ENCODE measurements at regions not wholly inside any gene's neighbourhood (a gene's known extent, or its start where the extent isn't known, plus 50 kb on each side); places are given as distances from the start of the nearest gene placed in this dataset.

DNA sequence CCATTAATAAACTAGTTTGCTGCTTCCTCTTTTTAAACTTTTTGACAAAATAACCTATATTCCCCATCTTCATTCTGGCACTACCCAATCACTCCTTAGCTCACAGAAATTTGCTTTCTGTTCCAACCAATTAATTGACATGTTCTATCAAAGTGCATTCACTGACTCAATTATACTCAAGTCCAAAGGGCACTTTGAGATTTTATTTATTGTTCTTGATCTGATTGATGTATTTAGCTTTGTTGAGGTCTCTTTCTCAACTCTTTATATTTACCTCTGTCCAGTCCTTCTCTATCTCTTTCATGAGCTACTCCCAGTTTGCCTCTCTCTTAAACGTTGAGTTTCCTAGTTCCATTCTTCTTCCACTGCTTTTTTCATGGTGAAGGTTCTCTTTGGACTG, 104.4 kb upstream of the TENT5A start:
- Mint-ChIP-seq H3K4me1 (peaks cover 7% of the 10 kb centered on the region), H3K27ac (no peak overlapping the region), H3K4me3 (no peak overlapping the region), H3K27me3 (ENCODE audit: low read depth) (no peaks in the 10 kb centered on the region), H3K9me3 (no peaks in the 10 kb centered on the region), H3K36me3 (ENCODE audit: low read depth) (no peaks in the 10 kb centered on the region)
- TF ChIP-seq, protein P1, sequence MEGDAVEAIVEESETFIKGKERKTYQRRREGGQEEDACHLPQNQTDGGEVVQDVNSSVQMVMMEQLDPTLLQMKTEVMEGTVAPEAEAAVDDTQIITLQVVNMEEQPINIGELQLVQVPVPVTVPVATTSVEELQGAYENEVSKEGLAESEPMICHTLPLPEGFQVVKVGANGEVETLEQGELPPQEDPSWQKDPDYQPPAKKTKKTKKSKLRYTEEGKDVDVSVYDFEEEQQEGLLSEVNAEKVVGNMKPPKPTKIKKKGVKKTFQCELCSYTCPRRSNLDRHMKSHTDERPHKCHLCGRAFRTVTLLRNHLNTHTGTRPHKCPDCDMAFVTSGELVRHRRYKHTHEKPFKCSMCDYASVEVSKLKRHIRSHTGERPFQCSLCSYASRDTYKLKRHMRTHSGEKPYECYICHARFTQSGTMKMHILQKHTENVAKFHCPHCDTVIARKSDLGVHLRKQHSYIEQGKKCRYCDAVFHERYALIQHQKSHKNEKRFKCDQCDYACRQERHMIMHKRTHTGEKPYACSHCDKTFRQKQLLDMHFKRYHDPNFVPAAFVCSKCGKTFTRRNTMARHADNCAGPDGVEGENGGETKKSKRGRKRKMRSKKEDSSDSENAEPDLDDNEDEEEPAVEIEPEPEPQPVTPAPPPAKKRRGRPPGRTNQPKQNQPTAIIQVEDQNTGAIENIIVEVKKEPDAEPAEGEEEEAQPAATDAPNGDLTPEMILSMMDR (IDR thresholded peaks at IDR 0.05; ENCODE audit: unreplicated experiment in 3 of 3) = no peak

DNA sequence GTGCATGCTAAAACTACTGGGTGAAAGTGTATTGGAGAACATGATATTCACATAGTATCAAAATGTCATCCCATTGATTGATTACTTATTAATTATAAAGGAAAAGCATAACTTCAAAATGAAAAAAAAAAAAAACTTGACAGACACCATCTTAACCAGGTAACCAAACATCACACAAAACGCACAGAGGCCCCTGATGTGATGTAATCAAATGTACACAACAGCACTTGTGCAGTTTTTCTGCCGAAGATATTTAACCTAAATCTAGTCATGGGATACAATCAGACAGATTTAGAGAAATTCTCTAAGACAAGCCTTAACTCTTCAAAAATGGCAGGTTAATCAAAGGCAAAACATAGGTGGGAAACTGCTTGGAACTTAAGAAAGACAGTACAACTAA, 102.0 kb upstream of the TENT5A start:
- H3K9me3 Mint-ChIP-seq = no peaks in the 10 kb centered on the region
- TF ChIP-seq, protein P1 (IDR thresholded peaks at IDR 0.05; ENCODE audit: unreplicated experiment in 3 of 3) = no peak
- H3K4me3 Mint-ChIP-seq = no peak overlapping the region
- H3K36me3 Mint-ChIP-seq (ENCODE audit: low read depth) = no peaks in the 10 kb centered on the region
- no peak overlapping the region for H3K27ac Mint-ChIP-seq
- no peaks in the 10 kb centered on the region for H3K4me1 Mint-ChIP-seq
- H3K27me3 Mint-ChIP-seq (ENCODE audit: low read depth) = no peaks in the 10 kb centered on the region

DNA sequence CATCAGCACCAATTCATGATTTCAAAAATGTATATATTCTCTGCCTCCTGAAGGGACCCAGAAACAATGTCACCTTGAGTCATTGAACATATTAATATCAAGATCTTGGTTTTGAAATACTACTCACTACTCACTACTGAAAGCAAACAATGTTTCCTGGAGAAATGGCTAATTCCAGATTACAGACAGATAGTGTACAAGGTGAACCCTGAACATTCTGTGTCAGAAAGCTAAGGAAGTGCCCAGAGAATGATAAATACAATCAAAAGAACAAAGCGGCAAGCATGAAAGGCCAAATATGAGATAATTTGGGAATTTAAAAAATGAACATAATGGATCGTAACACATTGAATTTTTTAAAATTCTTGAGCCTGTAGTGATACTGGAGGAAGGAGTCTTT, 101.5 kb upstream of the TENT5A start:
- Mint-ChIP-seq H3K4me3 (no peak overlapping the region), H3K36me3 (ENCODE audit: low read depth) (no peaks in the 10 kb centered on the region), H3K27ac (no peak overlapping the region), H3K27me3 (ENCODE audit: low read depth) (no peaks in the 10 kb centered on the region), H3K4me1 (no peaks in the 10 kb centered on the region), H3K9me3 (no peaks in the 10 kb centered on the region)
- TF ChIP-seq, protein P1 (IDR thresholded peaks at IDR 0.05; ENCODE audit: unreplicated experiment in 3 of 3) = no peak

DNA sequence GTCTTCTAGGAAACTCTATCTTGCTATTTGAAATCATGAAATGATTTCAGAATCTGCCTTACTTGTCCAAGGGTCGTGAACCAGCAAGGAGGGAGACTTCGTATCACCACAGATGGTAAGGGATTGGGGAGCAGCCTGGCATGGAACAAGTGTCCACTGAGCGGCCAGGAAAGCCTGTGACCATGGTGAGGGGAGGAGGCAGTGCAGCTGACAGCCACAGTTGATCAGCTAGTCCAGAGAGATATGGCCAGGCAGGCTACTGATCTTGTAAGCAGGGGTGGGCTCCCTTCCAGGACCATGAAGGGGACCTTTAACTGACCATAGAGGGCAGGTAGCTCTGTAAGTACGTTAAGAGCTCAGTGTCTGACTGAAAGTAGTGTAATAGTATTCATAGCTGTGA, 96.8 kb upstream of the TENT5A start:
- Mint-ChIP-seq H3K4me1 (peaks cover 6% of the 10 kb centered on the region), H3K4me3 (no peak overlapping the region), H3K36me3 (ENCODE audit: low read depth) (no peaks in the 10 kb centered on the region), H3K9me3 (no peaks in the 10 kb centered on the region), H3K27me3 (ENCODE audit: low read depth) (no peaks in the 10 kb centered on the region), H3K27ac (no peak overlapping the region)
- TF ChIP-seq, protein P1 (IDR thresholded peaks at IDR 0.05; ENCODE audit: unreplicated experiment in 3 of 3) = no peak

DNA sequence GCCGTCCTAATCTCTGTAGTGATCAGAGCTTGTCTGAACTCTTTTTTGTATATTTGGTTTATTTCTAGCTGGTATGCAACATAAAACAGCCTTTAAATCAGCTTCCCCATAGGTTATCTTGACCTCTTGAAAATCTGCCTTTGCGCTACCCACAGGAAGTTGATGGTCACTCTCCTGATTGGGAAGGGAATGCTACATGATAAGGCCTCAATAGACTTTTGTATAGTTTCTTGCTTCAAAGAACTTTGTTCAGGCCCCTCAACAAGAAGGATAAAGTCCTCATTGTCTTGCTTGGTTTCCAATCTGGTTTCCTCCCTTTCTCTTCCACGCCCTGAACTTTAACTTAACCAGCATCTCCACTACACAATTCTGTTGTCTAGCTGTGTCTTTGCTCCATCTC, 95.4 kb upstream of the TENT5A start:
- H3K9me3 Mint-ChIP-seq = no peaks in the 10 kb centered on the region
- no peak overlapping the region for H3K27ac Mint-ChIP-seq
- no peaks in the 10 kb centered on the region for H3K36me3 Mint-ChIP-seq (ENCODE audit: low read depth)
- peaks cover 6% of the 10 kb centered on the region for H3K4me1 Mint-ChIP-seq
- TF ChIP-seq, protein P1 (IDR thresholded peaks at IDR 0.05; ENCODE audit: unreplicated experiment in 3 of 3) = no peak
- H3K4me3 Mint-ChIP-seq = no peak overlapping the region
- H3K27me3 Mint-ChIP-seq (ENCODE audit: low read depth) = no peaks in the 10 kb centered on the region

DNA sequence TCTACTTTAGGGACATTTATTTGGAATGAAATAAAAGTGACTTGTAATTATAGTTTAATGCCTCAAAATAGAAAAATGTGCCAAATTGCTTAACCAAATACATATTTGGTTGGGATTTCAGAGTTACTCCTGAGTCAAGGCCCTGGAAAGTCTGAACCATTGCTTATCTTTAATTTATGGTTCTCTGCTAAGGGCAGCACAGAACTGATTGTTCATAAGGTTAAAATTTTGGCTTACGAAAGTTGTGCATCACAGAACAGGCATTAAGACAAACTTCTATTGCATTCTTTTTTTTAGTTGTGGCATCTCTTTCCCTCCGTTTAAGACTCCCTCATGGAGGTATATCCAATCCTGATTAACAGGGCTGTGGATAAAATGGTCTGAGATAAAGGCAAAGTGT, 92.2 kb upstream of the TENT5A start:
- Mint-ChIP-seq H3K36me3 (ENCODE audit: low read depth) (no peaks in the 10 kb centered on the region), H3K27ac (peak overlapping the region in 2 of 3 experiments; percentile 7 to 16), H3K4me1 (peaks cover 6% of the 10 kb centered on the region), H3K27me3 (ENCODE audit: low read depth) (no peaks in the 10 kb centered on the region), H3K9me3 (no peaks in the 10 kb centered on the region), H3K4me3 (no peak overlapping the region)
- TF ChIP-seq, protein P1 (IDR thresholded peaks at IDR 0.05; ENCODE audit: unreplicated experiment in 3 of 3) = no peak
